B cell (primary cell): ENCODE measurements at regions not wholly inside any gene's neighbourhood (a gene's known extent, or its start where the extent isn't known, plus 50 kb on each side); places are given as distances from the start of the nearest gene placed in this dataset.

Experiments used
- ATAC-seq: fragments of 200-7000 bp; cut with Tn5 transposase; one replicate; pipeline ENCODE4 v1.10.0; 2021; ENCODE audit warnings: low read depth, mild to moderate bottlenecking, moderate number of reproducible peaks, moderate library complexity
- CTCF ChIA-PET: fragments of 350-600 bp; sonication (Branson Sonifier 250); formaldehyde crosslinking; loops from one replicate; lab custom pipeline; 2021; ENCODE audit warnings: antibody characterized with exemption, inconsistent platforms; lab: Charles Lee
- POLR2A ChIA-PET: fragments of 350-600 bp; sonication (Branson Sonifier 250); formaldehyde crosslinking; loops from one replicate; lab custom pipeline; 2021; ENCODE audit warnings: antibody characterized with exemption; lab: Charles Lee
- DNase-seq: peaks from one replicate; pipeline ENCODE4 v3.0.0; 2013
- H2AFZ ChIP-seq: 2 replicates; pipeline ENCODE4 v1.6.1; 2012; ENCODE audit warnings: mild to moderate bottlenecking, low read depth, low read length; ENCODE audit not compliant: insufficient read depth, poor library complexity, severe bottlenecking
- H3K27ac ChIP-seq, 2 donors: 1 replicate in 1 of 2; 2 replicates in 1 of 2; pipeline ENCODE4 v1.5.1; 2012 to 2013; ENCODE audit warnings: low read length in 2 of 2, mild to moderate bottlenecking in 2 of 2, moderate library complexity in 1 of 2
- H3K27me3 ChIP-seq, 4 experiments: fragments of 200-600 bp in 1 of 4; sonication (generic) in 1 of 4; replicated peaks in 1 of 4; 1 replicate in 2 of 4; 2 replicates in 2 of 4; pipeline versions ENCODE4 v1.6.1 to v1.7.0; 2013 to 2016; ENCODE audit warnings: low read length in 3 of 4, mild to moderate bottlenecking in 2 of 4, mixed read lengths in 1 of 4, moderate library complexity in 1 of 4; ENCODE audit not compliant: insufficient read depth in 4 of 4, control insufficient read depth in 3 of 4; ENCODE audit errors: control extremely low read depth in 1 of 4
- H3K36me3 ChIP-seq, 2 experiments: replicated peaks in 1 of 2; 1 replicate in 1 of 2; 2 replicates in 1 of 2; pipeline versions ENCODE4 v1.6.1 to v1.7.1; 2013; ENCODE audit warnings: low read length in 1 of 2; ENCODE audit not compliant: insufficient read depth in 2 of 2, control insufficient read depth in 1 of 2; ENCODE audit errors: control extremely low read depth in 1 of 2, extremely low read depth in 1 of 2
- H3K4me1 ChIP-seq, 2 donors: fragments of 200-600 bp in 1 of 2; sonication (generic) in 1 of 2; 1 replicate in 1 of 2; 2 replicates in 1 of 2; pipeline versions ENCODE4 v1.5.1 to v1.6.1; 2013 to 2017; ENCODE audit warnings: low read length in 2 of 2; ENCODE audit not compliant: control insufficient read depth in 2 of 2, insufficient read depth in 2 of 2
- H3K4me2 ChIP-seq: replicated peaks from 2 replicates; pipeline ENCODE3; 2012; ENCODE audit warnings: mild to moderate bottlenecking, low read depth, low read length; ENCODE audit not compliant: poor library complexity, severe bottlenecking
- H3K4me3 ChIP-seq, 5 experiments: fragments of 200-600 bp in 1 of 5; sonication (generic) in 1 of 5; 1 replicate in 3 of 5; 2 replicates in 2 of 5; pipeline versions ENCODE4 v1.5.1 to v1.7.0; 2011 to 2016; ENCODE audit warnings: low read length in 4 of 5, mild to moderate bottlenecking in 4 of 5, low read depth in 2 of 5, control low read depth in 1 of 5, moderate library complexity in 1 of 5; ENCODE audit not compliant: insufficient read depth in 1 of 5; ENCODE audit errors: control extremely low read depth in 1 of 5, extremely low read depth in 1 of 5
- H3K79me2 ChIP-seq: fragments of 200-600 bp; sonication (generic); one replicate; pipeline ENCODE4 v1.6.0; 2016; ENCODE audit warnings: low read length; ENCODE audit not compliant: control insufficient read depth, insufficient read depth
- H3K9ac ChIP-seq: fragments of 200-600 bp; sonication (generic); 2 replicates; pipeline ENCODE4 v1.6.1; 2017; ENCODE audit warnings: mild to moderate bottlenecking, low read length, moderate library complexity
- H3K9me3 ChIP-seq, 3 donors: one replicate each; pipeline versions ENCODE4 v1.6.1 to v1.7.1; 2013; ENCODE audit warnings: low read length in 2 of 3; ENCODE audit not compliant: control insufficient read depth in 2 of 3, insufficient read depth in 1 of 3; ENCODE audit errors: control extremely low read depth in 1 of 3
- H4K20me1 ChIP-seq: 2 replicates; pipeline ENCODE4 v1.6.0; 2012; ENCODE audit warnings: mild to moderate bottlenecking, low read length; ENCODE audit not compliant: insufficient read depth, control insufficient read depth, poor library complexity, severe bottlenecking
- H3K27ac Mint-ChIP-seq: one replicate; pipeline ENCODE4 v1.8.0; 2021; ENCODE audit warnings: mixed read lengths
- H3K27me3 Mint-ChIP-seq: one replicate; pipeline ENCODE4 v1.8.0; 2021; ENCODE audit warnings: mixed read lengths
- H3K4me1 Mint-ChIP-seq: one replicate; pipeline ENCODE4 v1.8.0; 2021; ENCODE audit warnings: mixed read lengths
- H3K4me3 Mint-ChIP-seq: one replicate; pipeline ENCODE4 v1.8.0; 2021; ENCODE audit warnings: mixed read lengths
- H3K9me3 Mint-ChIP-seq: one replicate; pipeline ENCODE4 v1.8.0; 2022; ENCODE audit warnings: mixed read lengths; ENCODE audit not compliant: insufficient read depth
- EZH2 ChIP-seq: IDR thresholded peaks from 2 replicates; pipeline ENCODE4 v1.6.1; 2012; ENCODE audit warnings: borderline replicate concordance, low read depth, mild to moderate bottlenecking, moderate library complexity, low read length; ENCODE audit not compliant: insufficient read depth, poor library complexity, severe bottlenecking
- WGBS: methylation state at CpG from one replicate; pipeline ENCODE4 v1.1.5; 2013; ENCODE audit warnings: missing lambda C conversion rate; ENCODE audit not compliant: insufficient coverage; 5-methylcytosine and 5-hydroxymethylcytosine counted together
- intact Hi-C: fragments of 100-400 bp; cut with micrococcal nuclease; formaldehyde crosslinking; loops from one replicate; pipeline ENCODE4 v1.10.0; 2022
- TF ChIP-seq, protein P1 (sequence below): fragments of 200-600 bp; IDR thresholded peaks from one replicate; pipeline ENCODE4 v1.8.0; 2022; ENCODE audit warnings: antibody characterized with exemption, mild to moderate bottlenecking

DNA sequence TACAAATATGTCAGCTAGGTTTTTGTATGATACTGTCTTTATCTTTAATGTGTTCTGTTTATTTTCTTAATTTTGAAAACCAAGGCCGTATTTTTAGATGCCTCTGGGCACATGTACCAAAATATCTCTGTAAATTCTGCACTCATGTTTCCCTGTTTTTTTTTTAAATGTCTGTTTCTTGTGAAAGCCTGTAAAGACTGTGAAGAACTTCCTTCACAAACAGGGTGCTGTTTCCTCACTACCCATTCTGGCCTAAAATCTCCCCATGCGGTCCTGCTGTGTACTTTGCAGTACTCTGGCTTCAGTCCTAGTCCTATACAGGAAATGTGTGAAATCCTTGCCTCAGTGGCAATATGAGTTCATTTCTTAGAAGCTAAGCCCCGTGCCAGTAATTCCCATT, 133.4 kb upstream of the ZBTB20 start:
- Histone ChIP-seq H3K4me1 (no peaks in the 10 kb centered on the region), H3K9ac (no peak overlapping the region), H3K79me2 (no peaks in the 10 kb centered on the region), H2AFZ (no peak overlapping the region), H3K27ac (no peak overlapping the region), H3K9me3 (no peaks in the 10 kb centered on the region), H3K4me3 (no peak overlapping the region), H4K20me1 (no peaks in the 10 kb centered on the region), H3K27me3 (no peaks in the 10 kb centered on the region), H3K36me3 (no peaks in the 10 kb centered on the region), H3K4me2 (no peak overlapping the region)
- Mint-ChIP-seq H3K4me1 (no peaks in the 10 kb centered on the region), H3K4me3 (no peak overlapping the region), H3K27ac (no peak overlapping the region), H3K9me3 (peaks cover 4% of the 10 kb centered on the region), H3K27me3 (peaks cover 13% of the 10 kb centered on the region)
- no peak for DNase-seq
- ChIA-PET POLR2A (no interaction called here), CTCF (no interaction called here)
- no peak for ATAC-seq
- WGBS, result no CpG with 5 or more reads among the region's 3 CpGs
- TF ChIP-seq EZH2, result no peak
- TF ChIP-seq, protein P1, sequence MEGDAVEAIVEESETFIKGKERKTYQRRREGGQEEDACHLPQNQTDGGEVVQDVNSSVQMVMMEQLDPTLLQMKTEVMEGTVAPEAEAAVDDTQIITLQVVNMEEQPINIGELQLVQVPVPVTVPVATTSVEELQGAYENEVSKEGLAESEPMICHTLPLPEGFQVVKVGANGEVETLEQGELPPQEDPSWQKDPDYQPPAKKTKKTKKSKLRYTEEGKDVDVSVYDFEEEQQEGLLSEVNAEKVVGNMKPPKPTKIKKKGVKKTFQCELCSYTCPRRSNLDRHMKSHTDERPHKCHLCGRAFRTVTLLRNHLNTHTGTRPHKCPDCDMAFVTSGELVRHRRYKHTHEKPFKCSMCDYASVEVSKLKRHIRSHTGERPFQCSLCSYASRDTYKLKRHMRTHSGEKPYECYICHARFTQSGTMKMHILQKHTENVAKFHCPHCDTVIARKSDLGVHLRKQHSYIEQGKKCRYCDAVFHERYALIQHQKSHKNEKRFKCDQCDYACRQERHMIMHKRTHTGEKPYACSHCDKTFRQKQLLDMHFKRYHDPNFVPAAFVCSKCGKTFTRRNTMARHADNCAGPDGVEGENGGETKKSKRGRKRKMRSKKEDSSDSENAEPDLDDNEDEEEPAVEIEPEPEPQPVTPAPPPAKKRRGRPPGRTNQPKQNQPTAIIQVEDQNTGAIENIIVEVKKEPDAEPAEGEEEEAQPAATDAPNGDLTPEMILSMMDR, result no peak
- intact Hi-C loops, result no loop called here

DNA sequence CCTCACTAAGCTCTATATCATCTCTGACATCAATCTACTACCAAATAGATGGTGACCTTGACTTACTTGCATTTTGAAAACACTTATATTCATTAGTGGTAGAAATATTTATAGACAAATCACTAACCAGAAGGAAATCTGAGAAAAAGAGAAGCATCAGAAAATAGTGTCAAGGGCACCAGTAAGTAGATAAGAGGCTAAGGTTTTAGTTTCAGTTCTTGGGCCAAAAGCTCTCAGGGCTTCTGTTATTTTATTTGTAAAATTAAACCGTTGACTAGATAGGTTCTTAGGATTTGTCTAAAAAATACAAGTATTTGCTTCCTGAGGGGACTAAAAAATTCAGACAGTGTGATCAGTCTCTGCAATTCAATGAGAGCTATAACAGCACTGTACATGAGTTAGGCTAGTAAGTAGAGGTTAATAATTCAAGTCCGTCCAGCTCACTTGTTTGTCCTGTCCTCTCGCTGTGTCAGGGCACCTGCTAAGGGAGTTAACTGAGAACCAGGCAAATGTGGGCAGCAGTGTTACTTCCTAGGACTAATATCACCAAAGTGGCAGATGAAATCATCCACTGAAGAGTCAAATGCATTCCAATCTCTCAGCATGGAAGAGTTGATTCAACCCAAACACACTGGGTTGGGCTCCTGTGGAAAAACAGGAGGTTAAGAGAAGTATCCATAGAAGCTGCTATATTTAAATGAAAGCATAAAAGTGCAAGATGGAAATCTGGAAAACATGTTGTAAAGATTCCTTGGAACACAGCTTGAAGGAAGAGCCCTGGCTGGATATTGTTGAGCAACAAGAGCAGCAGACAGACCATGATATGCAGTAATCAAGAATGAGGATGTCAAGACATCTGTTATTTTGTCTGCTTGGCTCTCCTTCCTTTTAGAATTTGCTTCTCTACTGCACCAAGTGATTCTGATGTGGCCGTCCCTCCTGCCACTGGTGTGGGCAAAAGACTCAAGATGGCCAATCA, 134.9 kb upstream of the ZBTB20 start:
- Mint-ChIP-seq H3K27me3 (peaks cover 13% of the 10 kb centered on the region), H3K4me3 (no peak overlapping the region), H3K9me3 (peaks cover 4% of the 10 kb centered on the region), H3K4me1 (no peaks in the 10 kb centered on the region), H3K27ac (no peak overlapping the region)
- no peaks in the 10 kb centered on the region for H3K4me1 ChIP-seq
- no peak overlapping the region for H2AFZ ChIP-seq
- H3K9ac ChIP-seq, result no peak overlapping the region
- no peaks in the 10 kb centered on the region for H3K79me2 ChIP-seq
- ChIA-PET POLR2A (no interaction called here), CTCF (no interaction called here)
- no peaks in the 10 kb centered on the region for H3K27me3 ChIP-seq
- DNase-seq, result no peak
- H3K27ac ChIP-seq, result no peak overlapping the region
- WGBS, result 100% methylated on average over 2 of the region's 4 CpGs
- H4K20me1 ChIP-seq, result no peaks in the 10 kb centered on the region
- no peak for TF ChIP-seq EZH2
- TF ChIP-seq, protein P1, result no peak
- no peaks in the 10 kb centered on the region for H3K9me3 ChIP-seq
- H3K36me3 ChIP-seq, result no peaks in the 10 kb centered on the region
- intact Hi-C loops, result no loop called here
- no peak overlapping the region for H3K4me2 ChIP-seq
- ATAC-seq, result no peak
- H3K4me3 ChIP-seq, result no peak overlapping the region
